SKM-1 treated with dmso at 0.1 percent for 144 hours (cell line): ENCODE measurements at regions not wholly inside any gene's neighbourhood (a gene's known extent, or its start where the extent isn't known, plus 50 kb on each side); places are given as distances from the start of the nearest gene placed in this dataset.

ENCODE experiments used
- DNase-seq: peaks from one replicate; lab custom pipeline; 2025; ENCODE audit not compliant: unreplicated experiment; lab: John Stamatoyannopoulos, UW

DNA sequence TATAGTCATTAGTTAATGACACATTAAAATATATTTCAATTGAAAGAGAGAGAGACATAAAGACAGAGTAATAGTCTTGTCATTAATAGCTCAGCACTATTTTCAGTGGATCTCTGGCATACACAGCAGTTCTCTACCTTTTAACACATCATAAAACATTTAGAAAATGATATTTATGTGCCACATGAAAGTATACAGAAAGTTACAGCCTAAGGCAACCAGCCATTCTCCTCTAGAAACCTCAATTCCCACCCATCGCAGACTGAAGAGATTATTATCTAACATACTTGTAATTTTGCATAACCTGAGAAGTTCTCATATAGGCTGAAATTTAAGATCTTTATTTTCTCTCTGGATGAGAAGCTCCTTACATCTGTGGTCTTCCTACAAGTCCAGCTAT, 58.7 kb upstream of the FAM83B start:
- DNase-seq: no peak
